IPS-18c (cell line): ENCODE measurements at regions not wholly inside any gene's neighbourhood (a gene's known extent, or its start where the extent isn't known, plus 50 kb on each side); places are given as distances from the start of the nearest gene placed in this dataset.
"Not testable (repeated sequence)": the region's sequence is repeated elsewhere in the genome, so short reads cannot be mapped to it uniquely, and the experiment has no call there.

Experiments
- H3K4me3 ChIP-seq: 2 replicates; pipeline ENCODE4 v1.7.0; 2013; ENCODE audit warnings: low read depth, mild to moderate bottlenecking, low read length, moderate library complexity; ENCODE audit not compliant: insufficient read depth
- H3K9me3 ChIP-seq: one replicate; pipeline ENCODE4 v1.6.1; 2013; ENCODE audit warnings: mild to moderate bottlenecking, low read length, moderate library complexity; ENCODE audit not compliant: control insufficient read depth, insufficient read depth

GRCh38 chr5:68048516-68048915 lies 167.0 kb upstream of the PIK3R1 start:
- peaks cover 4% of the 10 kb centered on the region for H3K9me3 ChIP-seq
- H3K4me3 ChIP-seq, result no peak overlapping the region

- not testable (repeated sequence) for H3K9me3 ChIP-seq, H3K4me3 ChIP-seq
Measured at GRCh38 chr5:68048054-68048453, 167.5 kb upstream of the PIK3R1 start.

GRCh38 chr5:68047035-68047434 lies 168.5 kb upstream of the PIK3R1 start:
- Histone ChIP-seq H3K4me3 (no peak overlapping the region), H3K9me3 (peaks cover 4% of the 10 kb centered on the region)

GRCh38 chr5:68046445-68046844 lies 169.1 kb upstream of the PIK3R1 start:
- Histone ChIP-seq H3K9me3 (peaks cover 4% of the 10 kb centered on the region), H3K4me3 (no peak overlapping the region)

GRCh38 chr5:68041293-68041692 lies 174.3 kb upstream of the PIK3R1 start:
- Histone ChIP-seq H3K9me3 (no peaks in the 10 kb centered on the region), H3K4me3 (no peak overlapping the region)

GRCh38 chr5:68037546-68037945 lies 178.0 kb upstream of the PIK3R1 start:
- Histone ChIP-seq H3K4me3 (no peak overlapping the region), H3K9me3 (no peaks in the 10 kb centered on the region)

- H3K4me3 ChIP-seq, result no peak overlapping the region
- H3K9me3 ChIP-seq, result no peaks in the 10 kb centered on the region
Measured at GRCh38 chr5:68033961-68034571, 181.5 kb upstream of the PIK3R1 start.

GRCh38 chr5:68033029-68033428 lies 182.5 kb upstream of the PIK3R1 start:
- no peak overlapping the region for H3K4me3 ChIP-seq
- no peaks in the 10 kb centered on the region for H3K9me3 ChIP-seq

GRCh38 chr5:68032216-68032762 lies 183.3 kb upstream of the PIK3R1 start:
- Histone ChIP-seq H3K9me3 (no peaks in the 10 kb centered on the region), H3K4me3 (no peak overlapping the region)

- H3K9me3 ChIP-seq, result no peaks in the 10 kb centered on the region
- no peak overlapping the region for H3K4me3 ChIP-seq
Measured at GRCh38 chr5:68028131-68028727, 187.3 kb upstream of the PIK3R1 start.

GRCh38 chr5:68027519-68027918 lies 188.0 kb upstream of the PIK3R1 start:
- Histone ChIP-seq H3K9me3 (no peaks in the 10 kb centered on the region), H3K4me3 (no peak overlapping the region)

GRCh38 chr5:68026092-68026885 lies 189.3 kb upstream of the PIK3R1 start:
- H3K4me3 ChIP-seq, result no peak overlapping the region
- H3K9me3 ChIP-seq, result no peaks in the 10 kb centered on the region

- H3K9me3 ChIP-seq, result peaks cover 3% of the 10 kb centered on the region
- H3K4me3 ChIP-seq, result no peak overlapping the region
Measured at GRCh38 chr5:68024426-68024825, 191.1 kb upstream of the PIK3R1 start.

GRCh38 chr5:68021916-68022315 lies 193.6 kb upstream of the PIK3R1 start:
- Histone ChIP-seq H3K4me3 (no peak overlapping the region), H3K9me3 (peaks cover 3% of the 10 kb centered on the region)

GRCh38 chr5:68021227-68021626 lies 194.3 kb upstream of the PIK3R1 start:
- H3K4me3 ChIP-seq, result no peak overlapping the region

GRCh38 chr5:68020461-68020969 lies 195.0 kb upstream of the PIK3R1 start:
- not testable (repeated sequence) for H3K4me3 ChIP-seq, H3K9me3 ChIP-seq

More at GRCh38 chr5:68021227-68021626, 194.3 kb upstream of the PIK3R1 start:
- peaks cover 3% of the 10 kb centered on the region for H3K9me3 ChIP-seq

GRCh38 chr5:68015381-68016302 lies 199.9 kb upstream of the PIK3R1 start:
- H3K9me3 ChIP-seq, result peaks cover 3% of the 10 kb centered on the region
- no peak overlapping the region for H3K4me3 ChIP-seq
